GM08714 (cell line): ENCODE measurements at regions not wholly inside any gene's neighbourhood (a gene's known extent, or its start where the extent isn't known, plus 50 kb on each side); places are given as distances from the start of the nearest gene placed in this dataset.
"Not testable (repeated sequence)": the region's sequence is repeated elsewhere in the genome, so short reads cannot be mapped to it uniquely, and the experiment has no call there.

Source experiments
- H3K4me3 ChIP-seq: fragments of 200-500 bp; sonication (Bioruptor generic); 2 replicates; pipeline ENCODE4 v1.5.1; 2014; ENCODE audit warnings: mild to moderate bottlenecking, low read length, inconsistent platforms
- ZNF274 ChIP-seq: IDR thresholded peaks from 2 replicates; pipeline ENCODE4 v1.6.1; 2012; ENCODE audit warnings: mild to moderate bottlenecking, low read depth, low read length

DNA sequence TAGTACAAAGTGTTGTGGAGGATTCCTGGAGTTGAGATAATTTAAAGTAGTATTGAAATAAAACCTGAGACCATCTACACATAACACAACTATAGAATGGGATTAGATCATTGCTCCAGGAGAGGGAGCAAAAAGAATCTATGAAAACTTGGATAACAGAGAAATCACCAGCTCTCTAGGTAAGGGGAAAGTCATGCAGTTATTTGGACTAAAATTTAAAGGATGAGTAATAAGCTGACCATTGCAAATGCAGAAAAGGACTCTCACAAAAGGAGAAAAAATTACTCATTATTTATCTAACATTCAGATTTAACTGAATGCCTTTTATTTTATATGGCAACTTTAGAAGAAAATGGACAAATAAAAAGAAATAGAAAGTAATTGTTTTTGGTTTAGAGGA, 1399.8 kb upstream of the ACVR2A start:
- no peak overlapping the region for H3K4me3 ChIP-seq
- TF ChIP-seq ZNF274 = no peak

- no peak for TF ChIP-seq ZNF274
Measured at GRCh38 chr2:146444085-146444484, 1400.7 kb upstream of the ACVR2A start.

GRCh38 chr2:146438246-146438645, 1406.6 kb upstream of the ACVR2A start:
- no peak for TF ChIP-seq ZNF274
- H3K4me3 ChIP-seq = no peak overlapping the region

More at GRCh38 chr2:146444085-146444484, 1400.7 kb upstream of the ACVR2A start:
- no peak overlapping the region for H3K4me3 ChIP-seq

DNA sequence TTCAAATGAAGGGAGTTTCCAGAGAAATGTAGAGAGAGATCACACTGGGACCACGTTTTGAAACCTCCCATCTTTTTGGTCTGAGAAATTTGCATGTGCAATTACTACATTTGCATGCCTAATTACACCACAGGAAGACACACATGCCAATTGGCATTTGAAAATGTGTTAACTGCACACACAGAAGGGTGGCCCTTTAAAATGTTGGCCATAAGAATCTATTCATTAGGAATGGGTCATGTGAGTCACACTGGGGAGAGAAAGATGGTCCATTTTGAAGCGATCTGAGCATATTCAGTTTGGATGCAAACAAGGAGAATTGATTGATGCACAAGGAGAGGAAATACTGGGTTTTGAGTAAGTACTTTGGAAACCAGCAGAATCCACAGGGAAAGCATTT, 1407.1 kb upstream of the ACVR2A start:
- H3K4me3 ChIP-seq = no peak overlapping the region
- no peak for TF ChIP-seq ZNF274

DNA sequence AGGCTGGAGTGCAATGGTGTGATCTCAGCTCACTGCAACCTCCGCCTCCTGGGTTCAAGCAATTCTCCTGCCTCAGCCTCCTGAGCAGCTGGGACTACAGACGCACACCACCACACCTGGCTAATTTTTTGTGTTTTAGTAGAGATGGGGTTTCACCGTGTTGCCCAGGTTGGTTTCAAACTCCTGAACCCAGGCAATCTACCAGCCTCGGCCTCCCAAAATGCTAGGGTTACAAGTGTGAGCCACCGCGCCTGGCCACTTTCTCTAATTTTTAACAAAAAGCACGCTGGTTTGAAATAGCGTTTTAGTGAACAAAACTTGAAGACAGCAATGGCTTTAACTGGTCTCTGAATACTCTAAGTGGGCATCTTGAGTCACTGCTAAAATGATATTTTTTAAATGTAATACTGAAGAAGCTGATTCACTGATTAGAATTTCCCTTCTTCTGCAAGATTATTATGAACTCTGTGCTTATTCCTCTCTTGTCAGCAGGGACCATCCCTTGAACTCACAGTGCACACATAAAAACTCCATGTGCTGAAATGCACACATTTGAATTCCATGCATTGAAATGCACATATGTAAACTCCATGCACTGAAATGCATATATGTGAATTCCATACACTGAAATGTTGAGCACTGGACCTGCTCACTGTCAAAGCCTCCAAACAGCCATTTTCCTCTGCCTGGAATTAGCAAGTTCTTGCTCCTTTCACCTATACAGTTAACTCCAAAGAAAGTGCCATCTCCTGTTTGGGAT, 1411.5 kb upstream of the ACVR2A start:
- H3K4me3 ChIP-seq = no peak overlapping the region
- no peak for TF ChIP-seq ZNF274

DNA sequence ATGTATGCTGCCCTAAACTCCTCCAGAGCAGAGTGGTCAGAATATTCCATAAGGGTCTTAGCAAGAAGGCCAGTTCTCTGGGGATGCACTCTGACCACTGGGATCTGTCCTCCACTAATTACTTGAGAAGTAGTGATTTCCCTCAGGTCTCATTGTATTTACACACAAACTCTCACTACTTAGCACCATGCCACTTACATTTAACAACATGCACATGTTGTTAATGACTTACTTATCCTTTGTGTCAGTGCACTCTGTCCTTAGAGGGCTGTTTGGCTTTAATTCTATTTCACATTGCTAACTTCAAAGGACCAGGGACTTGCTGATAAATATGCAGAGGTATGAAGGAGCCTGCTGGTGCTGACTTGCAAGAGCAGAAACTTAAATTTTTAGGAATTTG, 1415.5 kb upstream of the ACVR2A start:
- H3K4me3 ChIP-seq = no peak overlapping the region
- no peak for TF ChIP-seq ZNF274

- no peak for TF ChIP-seq ZNF274
Measured at GRCh38 chr2:146417942-146418341, 1426.9 kb upstream of the ACVR2A start.

GRCh38 chr2:146415291-146415690, 1429.5 kb upstream of the ACVR2A start:
- no peak overlapping the region for H3K4me3 ChIP-seq
- no peak for TF ChIP-seq ZNF274

More at GRCh38 chr2:146417942-146418341, 1426.9 kb upstream of the ACVR2A start:
- H3K4me3 ChIP-seq = no peak overlapping the region

- no peak for TF ChIP-seq ZNF274
- H3K4me3 ChIP-seq = no peak overlapping the region
Measured at GRCh38 chr2:146414456-146414855, 1430.4 kb upstream of the ACVR2A start.

GRCh38 chr2:146413086-146413610, 1431.7 kb upstream of the ACVR2A start:
- no peak overlapping the region for H3K4me3 ChIP-seq
- TF ChIP-seq ZNF274 = no peak

GRCh38 chr2:146412625-146413024, 1432.2 kb upstream of the ACVR2A start:
- H3K4me3 ChIP-seq = no peak overlapping the region
- no peak for TF ChIP-seq ZNF274

- H3K4me3 ChIP-seq = not testable (repeated sequence)
Measured at GRCh38 chr2:146405402-146406309, 1439.2 kb upstream of the ACVR2A start.

GRCh38 chr2:146403546-146404160, 1441.2 kb upstream of the ACVR2A start:
- not testable (repeated sequence) for H3K4me3 ChIP-seq

GRCh38 chr2:146392631-146393030, 1452.2 kb upstream of the ACVR2A start:
- H3K4me3 ChIP-seq = no peak overlapping the region
- TF ChIP-seq ZNF274 = no peak
